ENCODE measurements at regions not wholly inside any gene's neighbourhood (a gene's known extent, or its start where the extent isn't known, plus 50 kb on each side); places are given as distances from the start of the nearest gene placed in this dataset.

- TF ChIP-seq CTCF (IDR thresholded peaks at IDR 0.05 in 4 of 5, conservative IDR thresholded peaks at IDR 0.05 in 1 of 5): no peak
- TF ChIP-seq POLR2A (IDR thresholded peaks at IDR 0.05): no peak
These were observed 247.8 kb downstream of the TEX29 start for GRCh38 chr13:111568290-111568689.
